ENCODE measurements at regions not wholly inside any gene's neighbourhood (a gene's known extent, or its start where the extent isn't known, plus 50 kb on each side); places are given as distances from the start of the nearest gene placed in this dataset.
A peak's percentile ranks its signal among the peaks of the same experiment; 100 is the strongest.

DNA sequence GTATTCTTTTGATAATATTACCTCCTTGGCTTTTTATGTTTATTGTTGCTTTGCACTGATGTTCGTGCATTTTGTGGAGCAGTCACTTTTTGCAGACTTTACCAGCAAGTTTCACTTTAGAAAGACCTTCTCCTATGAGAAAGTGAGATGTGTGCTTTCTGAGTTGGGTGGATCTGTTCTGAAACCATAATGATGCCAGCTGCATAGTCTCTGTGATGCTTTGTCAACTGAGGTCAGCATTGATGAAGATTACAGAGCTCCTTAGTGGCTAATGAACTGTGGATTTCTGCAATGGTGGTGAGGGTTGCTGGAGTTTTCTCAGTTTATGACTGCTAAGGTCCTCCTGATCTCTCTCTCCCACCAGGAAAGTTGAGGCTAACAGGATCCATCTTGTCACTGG lies 309.9 kb upstream of the SLITRK6 start:
- CTCF ChIA-PET: interaction anchor here (0.7 kb wide), 1 partner anchor 1455 kb away, joined by 3 read pairs; no protein-coding TSS in a partner anchor
- Histone ChIP-seq H3K27ac (ENCODE audit: extremely low read depth, low read depth, low read length) (no peak overlapping the region), H3K4me1 (ENCODE audit: control insufficient read depth, insufficient read depth, low read length) (no peaks in the 10 kb centered on the region), H3K4me3 (ENCODE audit: low read depth, low read length) (no peak overlapping the region), H3K9me3 (ENCODE audit: control insufficient read depth, insufficient read depth, low read depth, low read length) (no peaks in the 10 kb centered on the region), H3K36me3 (ENCODE audit: control insufficient read depth in 2 of 2, insufficient read depth in 1 of 2, low read length in 2 of 2) (no peaks in the 10 kb centered on the region)
- POLR2A ChIA-PET: no interaction called here
- TF ChIP-seq GLIS2 (tag by site-specific recombination; IDR thresholded peaks at IDR 0.05) (no peak), ZNF341 (tag by site-specific recombination; IDR thresholded peaks at IDR 0.05; ENCODE audit: low read depth) (no peak)

DNA sequence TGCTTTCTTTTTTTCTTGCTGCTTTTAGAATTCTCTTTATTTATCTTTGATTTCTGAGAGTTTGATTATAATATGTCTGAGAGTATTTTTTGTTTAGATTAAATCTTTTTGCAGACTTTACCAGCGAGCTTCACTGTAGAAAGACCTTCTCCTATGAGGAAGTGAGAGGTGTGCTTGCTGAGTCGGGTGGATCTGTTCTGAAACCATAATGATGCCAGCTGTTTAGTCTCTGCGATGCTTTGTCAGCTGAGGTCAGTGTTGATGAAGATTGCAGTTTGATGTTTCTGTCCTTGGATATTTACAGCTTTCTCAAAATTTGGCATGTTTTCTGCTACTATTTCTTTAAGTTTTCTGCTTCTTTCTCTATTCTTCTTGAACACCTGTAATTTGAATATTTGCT lies 309.1 kb upstream of the SLITRK6 start:
- Histone ChIP-seq H3K9me3 (ENCODE audit: control insufficient read depth, insufficient read depth, low read depth, low read length) (no peaks in the 10 kb centered on the region), H3K36me3 (ENCODE audit: control insufficient read depth in 2 of 2, insufficient read depth in 1 of 2, low read length in 2 of 2) (no peaks in the 10 kb centered on the region), H3K27ac (ENCODE audit: extremely low read depth, low read depth, low read length) (no peak overlapping the region), H3K4me3 (ENCODE audit: low read depth, low read length) (no peak overlapping the region), H3K4me1 (ENCODE audit: control insufficient read depth, insufficient read depth, low read length) (no peaks in the 10 kb centered on the region)
- POLR2A ChIA-PET: no interaction called here
- CTCF ChIA-PET: no interaction called here
- TF ChIP-seq SETDB1 (IDR thresholded peaks at IDR 0.05; ENCODE audit: insufficient read length, low read length): peak; percentile 16
- 0 out of 2 replicates have a peak, but pooled peaks have one; percentile 20 for TF ChIP-seq TRIM28 (IDR thresholded peaks at IDR 0.05; ENCODE audit: borderline replicate concordance, low read length)
- TF ChIP-seq, protein P1, sequence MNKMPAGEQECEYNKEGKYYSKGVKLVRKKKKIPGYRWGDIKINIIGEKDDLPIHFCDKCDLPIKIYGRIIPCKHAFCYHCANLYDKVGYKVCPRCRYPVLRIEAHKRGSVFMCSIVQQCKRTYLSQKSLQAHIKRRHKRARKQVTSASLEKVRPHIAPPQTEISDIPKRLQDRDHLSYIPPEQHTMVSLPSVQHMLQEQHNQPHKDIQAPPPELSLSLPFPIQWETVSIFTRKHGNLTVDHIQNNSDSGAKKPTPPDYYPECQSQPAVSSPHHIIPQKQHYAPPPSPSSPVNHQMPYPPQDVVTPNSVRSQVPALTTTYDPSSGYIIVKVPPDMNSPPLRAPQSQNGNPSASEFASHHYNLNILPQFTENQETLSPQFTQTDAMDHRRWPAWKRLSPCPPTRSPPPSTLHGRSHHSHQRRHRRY (tag by site-specific recombination; IDR thresholded peaks at IDR 0.05): no peak
- no peak for TF ChIP-seq ZNF560 (tag by site-specific recombination; IDR thresholded peaks at IDR 0.05; ENCODE audit: borderline replicate concordance)
- no peak for TF ChIP-seq ZNF302 (tag by site-specific recombination; IDR thresholded peaks at IDR 0.05; ENCODE audit: low read depth)

DNA sequence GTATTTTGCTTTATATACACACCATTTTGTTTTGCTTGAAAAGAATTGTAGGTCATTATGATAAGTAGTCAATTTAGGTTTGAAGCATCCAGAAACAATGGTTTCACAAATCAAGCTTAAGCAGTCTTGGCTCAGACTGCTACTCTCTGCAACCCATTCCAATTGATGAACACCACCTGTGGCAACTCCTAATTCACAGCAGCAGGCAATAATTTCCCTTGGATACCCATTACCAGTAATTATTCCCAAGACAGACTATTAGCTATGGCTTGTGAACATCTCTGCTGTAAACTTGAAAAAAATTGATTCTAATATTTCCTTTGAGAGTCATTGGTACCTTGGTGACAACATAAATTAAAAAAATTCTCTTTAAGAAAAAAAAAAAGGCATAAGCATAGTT lies 299.3 kb upstream of the SLITRK6 start:
- TF ChIP-seq ZNF391 (tag by site-specific recombination; IDR thresholded peaks at IDR 0.05; ENCODE audit: borderline replicate concordance, low read depth) (no peak), ZNF311 (tag by site-specific recombination; IDR thresholded peaks at IDR 0.05; ENCODE audit: borderline replicate concordance) (no peak), ZNF571 (tag by site-specific recombination; IDR thresholded peaks at IDR 0.05) (no peak), MYNN (tag by site-specific recombination; IDR thresholded peaks at IDR 0.05; ENCODE audit: borderline replicate concordance) (no peak)
- Histone ChIP-seq H3K36me3 (ENCODE audit: control insufficient read depth in 2 of 2, insufficient read depth in 1 of 2, low read length in 2 of 2) (no peaks in the 10 kb centered on the region), H3K9me3 (ENCODE audit: control insufficient read depth, insufficient read depth, low read depth, low read length) (no peaks in the 10 kb centered on the region), H3K27ac (ENCODE audit: extremely low read depth, low read depth, low read length) (no peak overlapping the region), H3K4me3 (ENCODE audit: low read depth, low read length) (no peak overlapping the region), H3K4me1 (ENCODE audit: control insufficient read depth, insufficient read depth, low read length) (no peaks in the 10 kb centered on the region)
- ChIA-PET CTCF (no interaction called here), POLR2A (no interaction called here)

DNA sequence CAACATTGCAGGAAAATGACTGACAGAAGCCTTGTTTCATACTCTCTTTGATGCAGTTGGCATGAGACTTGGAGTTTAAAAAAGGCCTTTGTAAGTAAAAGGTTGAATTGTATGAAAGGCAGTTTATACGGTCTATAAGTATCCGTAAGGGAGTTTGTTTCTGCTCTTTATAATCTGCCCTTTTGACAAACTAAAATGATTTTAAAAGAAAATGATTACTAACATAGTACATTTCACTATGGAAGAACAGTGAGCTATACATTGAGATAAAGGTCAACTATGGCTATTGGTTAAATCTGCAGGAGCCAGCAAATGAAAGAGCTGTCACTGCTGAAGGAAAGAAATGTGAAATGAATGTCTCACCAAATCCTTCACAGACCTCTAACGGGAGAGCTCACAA lies 296.1 kb upstream of the SLITRK6 start:
- ChIA-PET POLR2A (no interaction called here), CTCF (interaction anchor here (0.5 kb wide), 1 partner anchor 43 kb away, joined by 3 read pairs; no protein-coding TSS in a partner anchor)
- no peaks in the 10 kb centered on the region for H3K36me3 ChIP-seq (ENCODE audit: control insufficient read depth in 2 of 2, insufficient read depth in 1 of 2, low read length in 2 of 2)
- H3K27ac ChIP-seq (ENCODE audit: extremely low read depth, low read depth, low read length): no peak overlapping the region
- H3K9me3 ChIP-seq (ENCODE audit: control insufficient read depth, insufficient read depth, low read depth, low read length): no peaks in the 10 kb centered on the region
- H3K4me1 ChIP-seq (ENCODE audit: control insufficient read depth, insufficient read depth, low read length): no peaks in the 10 kb centered on the region
- TF ChIP-seq, protein P2, sequence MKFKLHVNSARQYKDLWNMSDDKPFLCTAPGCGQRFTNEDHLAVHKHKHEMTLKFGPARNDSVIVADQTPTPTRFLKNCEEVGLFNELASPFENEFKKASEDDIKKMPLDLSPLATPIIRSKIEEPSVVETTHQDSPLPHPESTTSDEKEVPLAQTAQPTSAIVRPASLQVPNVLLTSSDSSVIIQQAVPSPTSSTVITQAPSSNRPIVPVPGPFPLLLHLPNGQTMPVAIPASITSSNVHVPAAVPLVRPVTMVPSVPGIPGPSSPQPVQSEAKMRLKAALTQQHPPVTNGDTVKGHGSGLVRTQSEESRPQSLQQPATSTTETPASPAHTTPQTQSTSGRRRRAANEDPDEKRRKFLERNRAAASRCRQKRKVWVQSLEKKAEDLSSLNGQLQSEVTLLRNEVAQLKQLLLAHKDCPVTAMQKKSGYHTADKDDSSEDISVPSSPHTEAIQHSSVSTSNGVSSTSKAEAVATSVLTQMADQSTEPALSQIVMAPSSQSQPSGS (tag by site-specific recombination; IDR thresholded peaks at IDR 0.05; ENCODE audit: low read depth): no peak
- no peak for TF ChIP-seq ZNF837 (tag by site-specific recombination; IDR thresholded peaks at IDR 0.05)
- TF ChIP-seq, protein P3, sequence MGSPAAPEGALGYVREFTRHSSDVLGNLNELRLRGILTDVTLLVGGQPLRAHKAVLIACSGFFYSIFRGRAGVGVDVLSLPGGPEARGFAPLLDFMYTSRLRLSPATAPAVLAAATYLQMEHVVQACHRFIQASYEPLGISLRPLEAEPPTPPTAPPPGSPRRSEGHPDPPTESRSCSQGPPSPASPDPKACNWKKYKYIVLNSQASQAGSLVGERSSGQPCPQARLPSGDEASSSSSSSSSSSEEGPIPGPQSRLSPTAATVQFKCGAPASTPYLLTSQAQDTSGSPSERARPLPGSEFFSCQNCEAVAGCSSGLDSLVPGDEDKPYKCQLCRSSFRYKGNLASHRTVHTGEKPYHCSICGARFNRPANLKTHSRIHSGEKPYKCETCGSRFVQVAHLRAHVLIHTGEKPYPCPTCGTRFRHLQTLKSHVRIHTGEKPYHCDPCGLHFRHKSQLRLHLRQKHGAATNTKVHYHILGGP (tag by site-specific recombination; IDR thresholded peaks at IDR 0.05): no peak
- TF ChIP-seq SCRT2 (tag by site-specific recombination; IDR thresholded peaks at IDR 0.05): no peak
- TF ChIP-seq MZF1 (tag by site-specific recombination; IDR thresholded peaks at IDR 0.05; ENCODE audit: borderline replicate concordance): no peak
- TF ChIP-seq, protein P4, sequence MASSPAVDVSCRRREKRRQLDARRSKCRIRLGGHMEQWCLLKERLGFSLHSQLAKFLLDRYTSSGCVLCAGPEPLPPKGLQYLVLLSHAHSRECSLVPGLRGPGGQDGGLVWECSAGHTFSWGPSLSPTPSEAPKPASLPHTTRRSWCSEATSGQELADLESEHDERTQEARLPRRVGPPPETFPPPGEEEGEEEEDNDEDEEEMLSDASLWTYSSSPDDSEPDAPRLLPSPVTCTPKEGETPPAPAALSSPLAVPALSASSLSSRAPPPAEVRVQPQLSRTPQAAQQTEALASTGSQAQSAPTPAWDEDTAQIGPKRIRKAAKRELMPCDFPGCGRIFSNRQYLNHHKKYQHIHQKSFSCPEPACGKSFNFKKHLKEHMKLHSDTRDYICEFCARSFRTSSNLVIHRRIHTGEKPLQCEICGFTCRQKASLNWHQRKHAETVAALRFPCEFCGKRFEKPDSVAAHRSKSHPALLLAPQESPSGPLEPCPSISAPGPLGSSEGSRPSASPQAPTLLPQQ (tag by site-specific recombination; IDR thresholded peaks at IDR 0.05): no peak
- no peak for TF ChIP-seq ZNF549 (tag by site-specific recombination; IDR thresholded peaks at IDR 0.05)
- H3K4me3 ChIP-seq (ENCODE audit: low read depth, low read length): no peak overlapping the region
